SK-N-MC (cell line): ENCODE measurements at regions not wholly inside any gene's neighbourhood (a gene's known extent, or its start where the extent isn't known, plus 50 kb on each side); places are given as distances from the start of the nearest gene placed in this dataset.

Experiments used
- EZH2 ChIP-seq: fragments of 200-600 bp; sonication (generic); IDR thresholded peaks from one replicate; pipeline ENCODE4 v1.6.1; 2017; ENCODE audit warnings: antibody characterized with exemption
- FOXP2 ChIP-seq: optimal IDR thresholded peaks from 2 replicates; pipeline ENCODE3; 2011; ENCODE audit warnings: mild to moderate bottlenecking, moderate library complexity; ENCODE audit not compliant: insufficient read depth; ENCODE audit errors: extremely low read length, control extremely low read depth
- POLR2AphosphoS5 ChIP-seq: IDR thresholded peaks from 2 replicates; pipeline ENCODE4 v1.6.1; 2012; ENCODE audit warnings: mild to moderate bottlenecking, low read depth, low read length, borderline replicate concordance

DNA sequence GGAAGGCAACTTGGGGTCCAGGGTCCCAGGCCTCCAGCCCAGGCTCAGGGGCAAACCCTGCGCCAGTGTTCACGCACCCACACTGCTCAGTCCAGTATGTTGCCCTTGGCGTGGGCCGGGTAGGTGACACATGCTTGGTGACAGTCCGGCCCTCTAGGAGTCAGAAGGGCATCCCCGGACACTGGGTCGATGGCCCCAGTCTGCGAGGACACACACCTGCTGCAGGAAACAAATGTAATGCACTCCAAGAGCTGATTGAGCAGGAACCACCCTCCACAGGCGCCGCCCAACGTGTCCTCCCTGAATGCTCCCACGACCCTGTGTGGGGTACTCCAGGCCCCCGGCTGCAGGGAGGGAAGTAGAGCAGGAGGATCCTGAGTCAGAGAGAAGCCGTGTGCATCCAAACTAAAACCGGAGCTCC, 160.7 kb downstream of the DLL1 start:
- TF ChIP-seq EZH2 (no peak), POLR2AphosphoS5 (no peak), FOXP2 (no peak)
